Activated T-helper 17 cell treated with anti-CD3 and anti-CD28 coated beads, Interleukin-2, amount 50 U/mL, for 72 hours (primary cell): ENCODE measurements at regions not wholly inside any gene's neighbourhood (a gene's known extent, or its start where the extent isn't known, plus 50 kb on each side); places are given as distances from the start of the nearest gene placed in this dataset.

Experiments
- ATAC-seq: fragments of 150-1000 bp; cut with Tn5 transposase; replicated peaks from 2 replicates; pipeline ENCODE4 v1.10.0; 2021; ENCODE audit warnings: mild to moderate bottlenecking, moderate library complexity
- H3K27ac Mint-ChIP-seq: one replicate; pipeline ENCODE4 v1.8.0; 2022; ENCODE audit warnings: mixed read lengths
- H3K27me3 Mint-ChIP-seq: one replicate; pipeline ENCODE4 v1.8.0; 2022; ENCODE audit warnings: mixed read lengths
- H3K36me3 Mint-ChIP-seq: one replicate; pipeline ENCODE4 v1.8.0; 2022; ENCODE audit warnings: low read depth, mild to moderate bottlenecking, mixed read lengths
- H3K4me1 Mint-ChIP-seq: one replicate; pipeline ENCODE4 v1.8.0; 2022; ENCODE audit warnings: mixed read lengths
- H3K4me3 Mint-ChIP-seq: one replicate; pipeline ENCODE4 v1.8.0; 2022; ENCODE audit warnings: mild to moderate bottlenecking, mixed read lengths
- H3K9me3 Mint-ChIP-seq: one replicate; pipeline ENCODE4 v1.8.0; 2022; ENCODE audit warnings: mixed read lengths

- Mint-ChIP-seq H3K4me3 (no peak overlapping the region), H3K27ac (no peak overlapping the region), H3K9me3 (no peaks in the 10 kb centered on the region), H3K27me3 (peaks cover 5% of the 10 kb centered on the region), H3K36me3 (no peaks in the 10 kb centered on the region), H3K4me1 (no peaks in the 10 kb centered on the region)
- ATAC-seq = no peak
Observed at GRCh38 chr21:39094847-39095579, 88.2 kb downstream of the PSMG1 start.

GRCh38 chr21:39094087-39094780, 89.0 kb downstream of the PSMG1 start:
- Mint-ChIP-seq H3K9me3 (no peaks in the 10 kb centered on the region), H3K27ac (no peak overlapping the region), H3K36me3 (no peaks in the 10 kb centered on the region), H3K4me3 (no peak overlapping the region), H3K4me1 (no peaks in the 10 kb centered on the region), H3K27me3 (no peaks in the 10 kb centered on the region)
- no peak for ATAC-seq

- H3K27me3 Mint-ChIP-seq = no peaks in the 10 kb centered on the region
- no peak for ATAC-seq
- no peaks in the 10 kb centered on the region for H3K36me3 Mint-ChIP-seq
- no peak overlapping the region for H3K4me3 Mint-ChIP-seq
- no peaks in the 10 kb centered on the region for H3K4me1 Mint-ChIP-seq
- H3K9me3 Mint-ChIP-seq = no peaks in the 10 kb centered on the region
- no peak overlapping the region for H3K27ac Mint-ChIP-seq
Observed at GRCh38 chr21:39093526-39093925, 89.7 kb downstream of the PSMG1 start.

- peaks cover 5% of the 10 kb centered on the region for H3K27me3 Mint-ChIP-seq
- H3K4me1 Mint-ChIP-seq = no peaks in the 10 kb centered on the region
- H3K27ac Mint-ChIP-seq = no peak overlapping the region
- no peaks in the 10 kb centered on the region for H3K9me3 Mint-ChIP-seq
- peak; percentile 39 for ATAC-seq
- H3K4me3 Mint-ChIP-seq = no peak overlapping the region
- H3K36me3 Mint-ChIP-seq = no peaks in the 10 kb centered on the region
Observed at GRCh38 chr21:39088831-39089380, 94.3 kb downstream of the PSMG1 start.

DNA sequence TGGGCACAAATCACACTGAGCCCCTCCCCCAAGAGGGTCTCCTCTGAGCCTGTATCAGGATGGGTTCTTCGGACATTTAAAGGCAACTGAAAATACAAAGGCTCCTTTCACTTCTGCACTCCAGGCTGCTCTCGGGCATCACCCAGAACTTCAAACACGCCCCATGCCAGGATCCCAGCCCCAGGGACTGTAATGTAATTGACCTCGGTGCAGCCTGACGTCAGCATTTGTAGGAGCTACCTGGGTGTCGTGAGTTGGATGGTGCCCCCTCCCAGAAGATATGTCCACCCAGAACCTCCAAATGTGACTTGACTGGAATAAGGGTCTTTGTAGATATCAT, 95.2 kb downstream of the PSMG1 start:
- H3K27ac Mint-ChIP-seq = no peak overlapping the region
- no peak for ATAC-seq
- H3K36me3 Mint-ChIP-seq = no peaks in the 10 kb centered on the region
- H3K27me3 Mint-ChIP-seq = peaks cover 5% of the 10 kb centered on the region
- H3K4me3 Mint-ChIP-seq = no peak overlapping the region
- H3K4me1 Mint-ChIP-seq = no peaks in the 10 kb centered on the region
- no peaks in the 10 kb centered on the region for H3K9me3 Mint-ChIP-seq

- no peak for ATAC-seq
- H3K27ac Mint-ChIP-seq = no peak overlapping the region
- peaks cover 5% of the 10 kb centered on the region for H3K27me3 Mint-ChIP-seq
- no peaks in the 10 kb centered on the region for H3K4me1 Mint-ChIP-seq
- H3K9me3 Mint-ChIP-seq = no peaks in the 10 kb centered on the region
- no peak overlapping the region for H3K4me3 Mint-ChIP-seq
- no peaks in the 10 kb centered on the region for H3K36me3 Mint-ChIP-seq
Observed at GRCh38 chr21:39087238-39088030, 95.8 kb downstream of the PSMG1 start.

- no peak overlapping the region for H3K4me3 Mint-ChIP-seq
- ATAC-seq = no peak
- H3K27me3 Mint-ChIP-seq = peaks cover 5% of the 10 kb centered on the region
- H3K27ac Mint-ChIP-seq = no peak overlapping the region
- H3K4me1 Mint-ChIP-seq = no peaks in the 10 kb centered on the region
- H3K36me3 Mint-ChIP-seq = no peaks in the 10 kb centered on the region
- no peaks in the 10 kb centered on the region for H3K9me3 Mint-ChIP-seq
Observed at GRCh38 chr21:39086547-39086946, 96.7 kb downstream of the PSMG1 start.

DNA sequence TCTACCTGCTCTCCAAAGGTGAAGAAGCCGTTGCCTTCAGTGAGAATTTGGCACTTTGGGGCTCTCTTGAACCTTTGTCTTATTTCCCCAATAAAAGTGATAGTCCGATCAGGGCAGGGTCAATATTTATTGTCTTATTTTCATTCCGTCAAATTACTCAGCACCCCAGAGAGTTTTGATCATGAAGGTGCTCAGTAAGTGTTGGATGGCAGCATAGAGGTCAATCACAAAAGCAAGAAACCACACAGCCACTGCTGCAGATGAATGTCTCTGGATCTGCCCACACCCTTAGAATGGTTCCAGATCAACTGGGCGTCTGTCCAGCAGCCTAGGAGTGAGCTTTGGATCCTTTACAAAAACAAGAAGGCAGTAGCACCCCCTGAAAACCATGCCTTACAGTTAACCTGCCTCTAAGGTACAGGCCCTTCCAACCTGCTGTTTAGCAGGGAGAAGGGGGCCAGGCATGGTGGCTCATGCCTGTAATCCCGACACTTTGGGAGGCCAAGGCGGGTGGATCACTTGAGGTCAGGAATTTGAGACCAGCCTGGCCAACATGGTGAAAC, 97.3 kb downstream of the PSMG1 start:
- no peak for ATAC-seq
- no peaks in the 10 kb centered on the region for H3K9me3 Mint-ChIP-seq
- H3K4me1 Mint-ChIP-seq = no peaks in the 10 kb centered on the region
- peaks cover 5% of the 10 kb centered on the region for H3K27me3 Mint-ChIP-seq
- H3K36me3 Mint-ChIP-seq = no peaks in the 10 kb centered on the region
- H3K27ac Mint-ChIP-seq = no peak overlapping the region
- H3K4me3 Mint-ChIP-seq = no peak overlapping the region

- no peaks in the 10 kb centered on the region for H3K9me3 Mint-ChIP-seq
- H3K36me3 Mint-ChIP-seq = no peaks in the 10 kb centered on the region
- H3K27ac Mint-ChIP-seq = no peak overlapping the region
- no peaks in the 10 kb centered on the region for H3K4me1 Mint-ChIP-seq
- ATAC-seq = no peak
- H3K4me3 Mint-ChIP-seq = no peak overlapping the region
- H3K27me3 Mint-ChIP-seq = peaks cover 5% of the 10 kb centered on the region
Observed at GRCh38 chr21:39084979-39085729, 98.1 kb downstream of the PSMG1 start.

- Mint-ChIP-seq H3K4me3 (no peak overlapping the region), H3K36me3 (no peaks in the 10 kb centered on the region), H3K27ac (no peak overlapping the region), H3K4me1 (no peaks in the 10 kb centered on the region), H3K9me3 (no peaks in the 10 kb centered on the region), H3K27me3 (peaks cover 8% of the 10 kb centered on the region)
- no peak for ATAC-seq
Observed at GRCh38 chr21:39084073-39084472, 99.2 kb downstream of the PSMG1 start.

- Mint-ChIP-seq H3K27me3 (peaks cover 8% of the 10 kb centered on the region), H3K4me3 (no peak overlapping the region), H3K36me3 (no peaks in the 10 kb centered on the region), H3K27ac (no peak overlapping the region), H3K9me3 (no peaks in the 10 kb centered on the region), H3K4me1 (no peaks in the 10 kb centered on the region)
- ATAC-seq = no peak
Observed at GRCh38 chr21:39083377-39084008, 99.8 kb downstream of the PSMG1 start.

DNA sequence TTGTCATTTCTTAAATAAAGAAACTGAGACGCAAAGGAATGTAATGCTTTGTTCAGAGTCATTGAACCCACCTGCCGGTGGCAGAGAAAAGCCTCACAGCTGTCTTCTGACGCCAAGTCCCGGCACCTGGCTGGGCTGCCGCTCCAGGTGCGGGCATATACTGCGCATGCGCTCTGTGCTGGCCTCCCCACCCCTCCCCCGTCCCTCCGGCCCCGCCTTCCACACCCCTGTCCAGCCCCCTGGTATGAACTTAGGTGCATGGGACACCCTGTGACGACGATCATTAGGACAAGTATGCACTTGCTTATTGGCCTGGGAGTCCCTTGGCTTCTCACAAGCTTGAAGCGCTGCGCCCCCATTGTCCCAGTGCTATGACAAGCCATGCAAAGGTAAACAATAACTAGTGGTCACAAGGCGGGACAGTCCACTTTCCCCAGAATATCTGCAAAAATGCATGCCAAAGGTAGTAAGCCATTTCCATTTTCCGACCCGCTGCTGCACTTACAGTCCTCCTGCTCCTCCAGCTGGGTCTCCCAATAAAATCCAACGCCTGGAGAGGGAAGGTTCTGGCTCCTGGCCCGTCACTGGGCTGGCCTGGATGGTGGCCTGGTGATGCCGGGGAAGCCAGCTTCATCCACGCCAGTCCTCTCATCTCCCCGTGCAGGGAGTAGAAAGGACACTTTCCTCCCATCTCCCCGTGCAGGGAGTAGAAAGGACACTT, 100.4 kb downstream of the PSMG1 start:
- no peaks in the 10 kb centered on the region for H3K9me3 Mint-ChIP-seq
- no peaks in the 10 kb centered on the region for H3K4me1 Mint-ChIP-seq
- no peak overlapping the region for H3K4me3 Mint-ChIP-seq
- H3K27ac Mint-ChIP-seq = no peak overlapping the region
- ATAC-seq = no peak
- H3K27me3 Mint-ChIP-seq = peaks cover 8% of the 10 kb centered on the region
- no peaks in the 10 kb centered on the region for H3K36me3 Mint-ChIP-seq

GRCh38 chr21:39080366-39080765, 102.9 kb downstream of the PSMG1 start:
- Mint-ChIP-seq H3K4me1 (no peaks in the 10 kb centered on the region), H3K36me3 (no peaks in the 10 kb centered on the region), H3K9me3 (no peaks in the 10 kb centered on the region), H3K27me3 (peaks cover 7% of the 10 kb centered on the region), H3K4me3 (no peak overlapping the region), H3K27ac (no peak overlapping the region)
- ATAC-seq = no peak
